ENCODE measurements at regions not wholly inside any gene's neighbourhood (a gene's known extent, or its start where the extent isn't known, plus 50 kb on each side); places are given as distances from the start of the nearest gene placed in this dataset.

GRCh38 chr22:48305726-48306235 lies 1521.9 kb downstream of the BRD1 start:
- Histone ChIP-seq H3K4me2 (replicated peaks; ENCODE audit: low read depth, low read length, poor library complexity, severe bottlenecking) (no peak overlapping the region), H3K27me3 (replicated peaks in 1 of 4; ENCODE audit: control extremely low read depth in 1 of 4, control insufficient read depth in 3 of 4, insufficient read depth in 4 of 4, low read length in 3 of 4) (no peaks in the 10 kb centered on the region), H3K4me1 (ENCODE audit: control insufficient read depth in 2 of 2, insufficient read depth in 2 of 2, low read length in 2 of 2) (no peaks in the 10 kb centered on the region), H2AFZ (ENCODE audit: insufficient read depth, low read depth, low read length, poor library complexity, severe bottlenecking) (no peak overlapping the region), H3K79me2 (ENCODE audit: control insufficient read depth, insufficient read depth, low read length) (no peaks in the 10 kb centered on the region), H4K20me1 (ENCODE audit: control insufficient read depth, insufficient read depth, low read length, poor library complexity, severe bottlenecking) (no peaks in the 10 kb centered on the region), H3K4me3 (ENCODE audit: control extremely low read depth in 1 of 5, extremely low read depth in 1 of 5, insufficient read depth in 1 of 5, low read depth in 2 of 5, low read length in 4 of 5) (no peak overlapping the region), H3K36me3 (replicated peaks in 1 of 2; ENCODE audit: control extremely low read depth in 1 of 2, control insufficient read depth in 1 of 2, extremely low read depth in 1 of 2, insufficient read depth in 2 of 2, low read length in 1 of 2) (no peaks in the 10 kb centered on the region), H3K9me3 (ENCODE audit: control extremely low read depth in 1 of 3, control insufficient read depth in 2 of 3, insufficient read depth in 1 of 3, low read length in 2 of 3) (peaks cover 0 to 16% (median 0%) of the 10 kb centered on the region in 3 donors), H3K27ac (ENCODE audit: low read length in 2 of 2) (no peak overlapping the region), H3K9ac (ENCODE audit: low read length) (no peak overlapping the region)
- Mint-ChIP-seq H3K4me3 (no peak overlapping the region), H3K4me1 (no peaks in the 10 kb centered on the region), H3K27me3 (no peaks in the 10 kb centered on the region), H3K27ac (no peak overlapping the region), H3K9me3 (ENCODE audit: insufficient read depth) (peaks cover 2% of the 10 kb centered on the region)
- no peak for TF ChIP-seq CTCF (IDR thresholded peaks at IDR 0.05)
- TF ChIP-seq EZH2 (IDR thresholded peaks at IDR 0.05; ENCODE audit: borderline replicate concordance, insufficient read depth, low read depth, low read length, poor library complexity, severe bottlenecking) = no peak
- intact Hi-C loops (cut with micrococcal nuclease) = no loop called here
- DNase-seq (no peak), ATAC-seq (ENCODE audit: low read depth) (no peak)
- WGBS (ENCODE audit: insufficient coverage) = 98% methylated on average over 9 of the region's 14 CpGs
- ChIA-PET POLR2A (no interaction called here), CTCF (no interaction called here)

GRCh38 chr22:48303369-48303725 lies 1524.3 kb downstream of the BRD1 start:
- ChIA-PET POLR2A (no interaction called here), CTCF (no interaction called here)
- H3K4me2 ChIP-seq (replicated peaks; ENCODE audit: low read depth, low read length, poor library complexity, severe bottlenecking) = no peak overlapping the region
- H3K36me3 ChIP-seq (replicated peaks in 1 of 2; ENCODE audit: control extremely low read depth in 1 of 2, control insufficient read depth in 1 of 2, extremely low read depth in 1 of 2, insufficient read depth in 2 of 2, low read length in 1 of 2) = no peaks in the 10 kb centered on the region
- H3K4me3 ChIP-seq (ENCODE audit: control extremely low read depth in 1 of 5, extremely low read depth in 1 of 5, insufficient read depth in 1 of 5, low read depth in 2 of 5, low read length in 4 of 5) = no peak overlapping the region
- no peaks in the 10 kb centered on the region for H3K27me3 ChIP-seq (replicated peaks in 1 of 4; ENCODE audit: control extremely low read depth in 1 of 4, control insufficient read depth in 3 of 4, insufficient read depth in 4 of 4, low read length in 3 of 4)
- Mint-ChIP-seq H3K4me3 (no peak overlapping the region), H3K9me3 (ENCODE audit: insufficient read depth) (no peaks in the 10 kb centered on the region), H3K4me1 (no peaks in the 10 kb centered on the region), H3K27me3 (peaks cover 3% of the 10 kb centered on the region), H3K27ac (no peak overlapping the region)
- ATAC-seq (ENCODE audit: low read depth) = no peak
- no peak overlapping the region for H3K27ac ChIP-seq (ENCODE audit: low read length in 2 of 2)
- 100% methylated on average over 1 of the region's 5 CpGs for WGBS (ENCODE audit: insufficient coverage)
- no peaks in the 10 kb centered on the region for H3K4me1 ChIP-seq (ENCODE audit: control insufficient read depth in 2 of 2, insufficient read depth in 2 of 2, low read length in 2 of 2)
- no peak overlapping the region for H3K9ac ChIP-seq (ENCODE audit: low read length)
- no peak for TF ChIP-seq EZH2 (IDR thresholded peaks at IDR 0.05; ENCODE audit: borderline replicate concordance, insufficient read depth, low read depth, low read length, poor library complexity, severe bottlenecking)
- no peak for TF ChIP-seq CTCF (IDR thresholded peaks at IDR 0.05)
- H4K20me1 ChIP-seq (ENCODE audit: control insufficient read depth, insufficient read depth, low read length, poor library complexity, severe bottlenecking) = no peaks in the 10 kb centered on the region
- no peak for DNase-seq
- intact Hi-C loops (cut with micrococcal nuclease) = no loop called here
- H3K79me2 ChIP-seq (ENCODE audit: control insufficient read depth, insufficient read depth, low read length) = no peaks in the 10 kb centered on the region
- H2AFZ ChIP-seq (ENCODE audit: insufficient read depth, low read depth, low read length, poor library complexity, severe bottlenecking) = no peak overlapping the region
- peaks cover 0 to 3% (median 0%) of the 10 kb centered on the region in 3 donors for H3K9me3 ChIP-seq (ENCODE audit: control extremely low read depth in 1 of 3, control insufficient read depth in 2 of 3, insufficient read depth in 1 of 3, low read length in 2 of 3)
